MG63 (cell line): ENCODE measurements at regions not wholly inside any gene's neighbourhood (a gene's known extent, or its start where the extent isn't known, plus 50 kb on each side); places are given as distances from the start of the nearest gene placed in this dataset.

Experiments
- DNase-seq: peaks from one replicate; pipeline ENCODE4 v3.0.0-alpha.2; 2020
- H3K27me3 ChIP-seq: fragments of 250-450 bp; sonication (Bioruptor Pico); 2 replicates; pipeline ENCODE4 v1.5.1; 2020; ENCODE audit warnings: mild to moderate bottlenecking, moderate library complexity
- H3K36me3 ChIP-seq: fragments of 250-450 bp; sonication (Bioruptor Pico); 2 replicates; pipeline ENCODE4 v1.5.1; 2020; ENCODE audit warnings: mild to moderate bottlenecking, moderate library complexity
- H3K4me3 ChIP-seq: fragments of 250-450 bp; sonication (Bioruptor Pico); 2 replicates; pipeline ENCODE4 v1.5.1; 2020; ENCODE audit warnings: mild to moderate bottlenecking, moderate library complexity
- H3K9me3 ChIP-seq: fragments of 250-450 bp; sonication (Bioruptor Pico); 2 replicates; pipeline ENCODE4 v1.5.1; 2020; ENCODE audit warnings: mild to moderate bottlenecking, moderate library complexity

GRCh38 chr14:95763875-95764274 is 50.0 kb upstream of the TCL1A start:
- DNase-seq = no peak
- Histone ChIP-seq H3K9me3 (no peaks in the 10 kb centered on the region), H3K27me3 (no peaks in the 10 kb centered on the region), H3K4me3 (no peak overlapping the region), H3K36me3 (no peaks in the 10 kb centered on the region)
